GM12873 (cell line): ENCODE measurements at regions not wholly inside any gene's neighbourhood (a gene's known extent, or its start where the extent isn't known, plus 50 kb on each side); places are given as distances from the start of the nearest gene placed in this dataset.

ENCODE experiments used
- TF ChIP-seq, protein P1 (sequence below): IDR thresholded peaks from 2 replicates; pipeline ENCODE4 v1.5.1; 2012; ENCODE audit warnings: low read depth, mild to moderate bottlenecking, moderate library complexity, low read length, control low read depth; ENCODE audit not compliant: insufficient read depth; ENCODE audit errors: missing control alignments

GRCh38 chr2:217064234-217065011, 204.6 kb upstream of the TNP1 start:
- TF ChIP-seq, protein P1, sequence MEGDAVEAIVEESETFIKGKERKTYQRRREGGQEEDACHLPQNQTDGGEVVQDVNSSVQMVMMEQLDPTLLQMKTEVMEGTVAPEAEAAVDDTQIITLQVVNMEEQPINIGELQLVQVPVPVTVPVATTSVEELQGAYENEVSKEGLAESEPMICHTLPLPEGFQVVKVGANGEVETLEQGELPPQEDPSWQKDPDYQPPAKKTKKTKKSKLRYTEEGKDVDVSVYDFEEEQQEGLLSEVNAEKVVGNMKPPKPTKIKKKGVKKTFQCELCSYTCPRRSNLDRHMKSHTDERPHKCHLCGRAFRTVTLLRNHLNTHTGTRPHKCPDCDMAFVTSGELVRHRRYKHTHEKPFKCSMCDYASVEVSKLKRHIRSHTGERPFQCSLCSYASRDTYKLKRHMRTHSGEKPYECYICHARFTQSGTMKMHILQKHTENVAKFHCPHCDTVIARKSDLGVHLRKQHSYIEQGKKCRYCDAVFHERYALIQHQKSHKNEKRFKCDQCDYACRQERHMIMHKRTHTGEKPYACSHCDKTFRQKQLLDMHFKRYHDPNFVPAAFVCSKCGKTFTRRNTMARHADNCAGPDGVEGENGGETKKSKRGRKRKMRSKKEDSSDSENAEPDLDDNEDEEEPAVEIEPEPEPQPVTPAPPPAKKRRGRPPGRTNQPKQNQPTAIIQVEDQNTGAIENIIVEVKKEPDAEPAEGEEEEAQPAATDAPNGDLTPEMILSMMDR: no peak

DNA sequence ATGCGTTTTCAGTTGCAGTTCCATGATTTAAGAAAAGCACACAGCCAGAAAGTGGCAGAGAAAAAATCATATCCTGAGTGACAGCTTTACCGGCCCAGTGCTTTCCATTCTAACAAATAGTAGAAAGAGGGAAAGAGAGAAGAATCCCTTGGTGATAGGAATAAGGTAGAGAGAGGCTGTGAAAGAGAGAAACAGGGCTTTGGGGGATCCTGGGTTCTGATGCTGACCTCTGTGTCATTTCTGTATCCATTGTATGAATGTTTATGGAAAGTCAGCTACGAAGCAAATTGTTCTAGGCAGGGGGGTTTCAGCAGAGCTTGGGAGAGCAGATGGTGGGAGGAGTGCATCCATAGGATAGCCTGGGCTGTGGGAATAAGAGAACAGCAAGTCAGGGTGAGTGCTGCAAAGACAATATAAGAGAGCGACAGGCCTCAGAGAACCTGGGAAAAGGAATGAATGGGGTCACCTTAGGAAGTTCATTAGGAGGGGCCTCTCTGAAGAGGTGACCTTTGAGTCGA, 203.4 kb upstream of the TNP1 start:
- TF ChIP-seq, protein P1: no peak

DNA sequence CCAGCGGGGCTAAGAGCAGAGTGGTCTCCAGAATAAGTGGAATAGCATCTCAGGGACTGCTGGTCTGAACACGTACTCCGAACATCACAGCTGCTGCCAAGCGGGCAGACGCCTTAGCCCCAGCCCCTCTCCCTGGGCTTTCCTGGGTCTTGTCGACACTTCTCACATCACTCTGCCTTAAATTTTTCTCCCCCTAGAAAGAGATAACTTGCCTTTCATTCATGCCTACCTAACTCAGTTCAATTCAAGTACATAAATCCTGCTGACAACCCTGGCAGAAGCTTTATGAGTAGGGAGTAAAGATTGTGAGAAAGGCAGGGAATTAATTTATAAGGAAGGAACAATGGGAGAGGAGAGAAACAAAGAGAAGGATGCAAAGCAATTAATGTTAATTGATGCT, 202.9 kb upstream of the TNP1 start:
- TF ChIP-seq, protein P1: no peak

GRCh38 chr2:217061916-217062505, 202.1 kb upstream of the TNP1 start:
- TF ChIP-seq, protein P1: no peak

- TF ChIP-seq, protein P1: no peak
These were observed 201.2 kb upstream of the TNP1 start for GRCh38 chr2:217060951-217061547.

DNA sequence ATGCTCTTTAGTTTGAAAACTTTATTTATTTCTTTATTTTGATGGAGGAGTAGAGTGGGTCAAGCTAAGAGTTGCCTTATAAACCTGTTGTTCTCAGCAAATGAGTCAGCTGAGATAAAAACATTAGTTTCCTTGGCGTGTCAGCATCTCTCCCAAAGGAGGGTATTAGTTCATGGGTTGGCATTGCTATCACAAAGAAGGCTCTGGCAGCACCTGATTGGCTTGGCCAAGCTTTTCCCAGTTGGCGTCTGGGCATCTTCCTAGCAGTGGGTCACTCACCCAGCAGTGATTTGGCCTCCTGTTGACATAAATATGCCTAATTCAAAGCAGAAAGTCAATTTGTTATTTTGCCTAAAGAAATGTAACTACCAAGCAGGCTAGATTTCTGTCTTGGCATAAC, 200.7 kb upstream of the TNP1 start:
- TF ChIP-seq, protein P1: no peak
